ENCODE measurements at regions not wholly inside any gene's neighbourhood (a gene's known extent, or its start where the extent isn't known, plus 50 kb on each side); places are given as distances from the start of the nearest gene placed in this dataset.

- no peak for DNase-seq (ENCODE audit: low spot score)
Measured at GRCh38 chr19:34118879-34119748, 53.2 kb upstream of the LSM14A start.

GRCh38 chr19:34120141-34120540 lies 52.2 kb upstream of the LSM14A start:
- no peak for DNase-seq (ENCODE audit: low spot score)

GRCh38 chr19:34120846-34121639 lies 51.3 kb upstream of the LSM14A start:
- DNase-seq (ENCODE audit: low spot score) = no peak
